K562 (cell line): ENCODE measurements at regions not wholly inside any gene's neighbourhood (a gene's known extent, or its start where the extent isn't known, plus 50 kb on each side); places are given as distances from the start of the nearest gene placed in this dataset.

Experiments used
- ATAC-seq: fragments of 200-7000 bp; cut with Tn5 transposase; 3 replicates; pipeline ENCODE4 v1.9.1; 2020; ENCODE audit warnings: moderate library complexity
- BruUV-seq: library from RNA; stranded (reverse); fragments of 400-500 nt; replicated peaks from 2 replicates; lab custom pipeline; 2021; lab: Mats Ljungman, UMichigan
- CTCF ChIA-PET: fragments of 300-600 bp; formaldehyde crosslinking; extraction: SDS; loops from one replicate; lab custom pipeline; 2021; ENCODE audit warnings: low intra/inter-chr PET ratio; lab: Yijun Ruan, JAX
- POLR2A ChIA-PET: fragments of 300-600, 350-650 bp; sonication (Branson Sonifier 250); formaldehyde crosslinking; extraction: SDS; loops from one replicate; lab custom pipeline; 2021; ENCODE audit warnings: antibody characterized with exemption, inconsistent platforms; lab: Yijun Ruan, JAX
- DNase-seq, 4 experiments: peaks; one replicate each; pipeline versions ENCODE4 v3.0.0 to v3.0.0-alpha.2; 2011 to 2018; ENCODE audit warnings: low spot score in 3 of 4, mixed read lengths in 3 of 4; ENCODE audit errors: extremely low read depth in 1 of 4
- FAIRE-seq: peaks from 2 replicates; lab custom pipeline; 2011; peaks lifted over from hg19 to GRCh38; lab: Jason Lieb, UNC
- H2AFZ ChIP-seq: 2 replicates; pipeline ENCODE4 v1.6.0; 2011; ENCODE audit warnings: low read depth, low read length, control low read depth, inconsistent platforms
- H3K27ac ChIP-seq: fragments of 200-600 bp; 3 replicates; pipeline ENCODE4 v1.8.0; 2011; ENCODE audit warnings: low read depth, mild to moderate bottlenecking, control low read depth, inconsistent platforms, low read length, moderate library complexity, mixed read lengths; ENCODE audit errors: extremely low read depth
- H3K27me3 ChIP-seq, 2 experiments: fragments of 300-600 bp in 1 of 2; 2 replicates in 1 of 2; 3 replicates in 1 of 2; pipeline versions ENCODE4 v1.6.0 to v1.8.0; 2011; ENCODE audit warnings: inconsistent platforms in 2 of 2, low read length in 2 of 2, mild to moderate bottlenecking in 1 of 2, mixed read lengths in 1 of 2, moderate library complexity in 1 of 2; ENCODE audit not compliant: control insufficient read depth in 2 of 2, insufficient read depth in 2 of 2
- H3K36me3 ChIP-seq: fragments of 300-600 bp; 3 replicates; pipeline ENCODE4 v1.8.0; 2011; ENCODE audit warnings: mild to moderate bottlenecking, low read length, inconsistent platforms; ENCODE audit not compliant: control insufficient read depth, insufficient read depth
- H3K4me1 ChIP-seq, 2 experiments: fragments of 200-600 bp in 1 of 2; replicated peaks in 1 of 2; 2 replicates in 1 of 2; 3 replicates in 1 of 2; pipeline versions ENCODE4 v1.5.1 to v1.8.0; 2011; ENCODE audit warnings: inconsistent platforms in 2 of 2, low read length in 2 of 2, mild to moderate bottlenecking in 1 of 2, mixed read lengths in 1 of 2, moderate library complexity in 1 of 2; ENCODE audit not compliant: control insufficient read depth in 2 of 2, insufficient read depth in 2 of 2
- H3K4me2 ChIP-seq: 2 replicates; pipeline ENCODE4 v1.6.1; 2011; ENCODE audit warnings: low read length, control low read depth, inconsistent platforms, mixed read lengths; ENCODE audit not compliant: insufficient read depth
- H3K4me3 ChIP-seq: fragments of 200-600 bp; sonication (generic), shearing (Covaris generic); 2 replicates; pipeline ENCODE4 v1.5.1; 2016; ENCODE audit warnings: control low read depth, inconsistent platforms
- H3K79me2 ChIP-seq: fragments of 200-600 bp; 3 replicates; pipeline ENCODE4 v1.8.0; 2011; ENCODE audit warnings: low read length, inconsistent platforms; ENCODE audit not compliant: control insufficient read depth, insufficient read depth
- H3K9ac ChIP-seq, 2 experiments: 2 replicates each; pipeline versions ENCODE4 v1.6.0 to v1.6.1; 2011; ENCODE audit warnings: low read depth in 2 of 2, low read length in 2 of 2, control low read depth in 1 of 2, inconsistent platforms in 1 of 2, mild to moderate bottlenecking in 1 of 2, mixed read lengths in 1 of 2; ENCODE audit not compliant: insufficient read depth in 1 of 2
- H3K9me1 ChIP-seq: one replicate; pipeline ENCODE4 v1.6.0; 2011; ENCODE audit warnings: inconsistent platforms, mild to moderate bottlenecking, low read length, moderate library complexity; ENCODE audit not compliant: control insufficient read depth, insufficient read depth
- H3K9me3 ChIP-seq: replicated peaks from 2 replicates; pipeline ENCODE4 v1.5.1; 2011; ENCODE audit warnings: low read depth, low read length, inconsistent platforms; ENCODE audit not compliant: control insufficient read depth, insufficient read depth
- H4K20me1 ChIP-seq: replicated peaks from 2 replicates; pipeline ENCODE4 v1.6.1; 2011; ENCODE audit warnings: low read length, inconsistent platforms, mixed read lengths; ENCODE audit not compliant: control insufficient read depth, insufficient read depth
- HOXB6 ChIP-seq: fragments of 250-450 bp; sonication (Bioruptor Pico); IDR thresholded peaks from 2 replicates; pipeline ENCODE4 v1.5.1; 2022; ENCODE audit warnings: mild to moderate bottlenecking, borderline replicate concordance
- NELFE ChIP-seq: IDR thresholded peaks from 2 replicates; pipeline ENCODE4 v1.6.1; 2011; ENCODE audit warnings: mild to moderate bottlenecking; ENCODE audit not compliant: insufficient read depth, insufficient read length
- RFX1 ChIP-seq: fragments of 450-650 bp; IDR thresholded peaks from 2 replicates; pipeline ENCODE4 v1.6.1; 2016; ENCODE audit warnings: mild to moderate bottlenecking, moderate library complexity
- ZBTB8A ChIP-seq: fragments of 450-650 bp; IDR thresholded peaks from 2 replicates; pipeline ENCODE4 v1.6.1; 2018; ENCODE audit warnings: mild to moderate bottlenecking, moderate library complexity; ENCODE audit not compliant: partially characterized antibody
- ZNF146 ChIP-seq: IDR thresholded peaks from one replicate; pipeline ENCODE4 v1.6.1; 2018; ENCODE audit warnings: missing compliant biosample characterization; ENCODE audit not compliant: unreplicated experiment
- WGBS: fragments of 100-300 bp; shearing (Covaris generic); methylation state at CpG from one replicate; pipeline ENCODE4 v1.1.6; 2016; ENCODE audit warnings: low coverage, mixed read lengths; ENCODE audit not compliant: insufficient coverage; ENCODE audit errors: missing lambda C conversion rate; 5-methylcytosine and 5-hydroxymethylcytosine counted together
- in situ Hi-C: fragments of 300-500 bp; cut with MboI; formaldehyde crosslinking; loops from 4 replicates; pipeline ENCODE4 v1.15.0; 2018; ENCODE audit warnings: inconsistent platforms, mixed read lengths
- intact Hi-C: fragments of 100-400 bp; cut with micrococcal nuclease; formaldehyde crosslinking; loops from 2 replicates; pipeline ENCODE4 v1.14.2; 2022
- TF ChIP-seq, protein P1 (sequence below), 2 experiments: fragments of 250-450 bp in 1 of 2; fragments of 450-650 bp in 1 of 2; sonication (Bioruptor Pico) in 1 of 2; IDR thresholded peaks; 2 replicates each; pipeline versions ENCODE4 v1.6.1 to v1.8.0; 2016 to 2021; ENCODE audit warnings: mild to moderate bottlenecking in 2 of 2, moderate library complexity in 2 of 2, missing compliant biosample characterization in 1 of 2, missing genetic modification characterization in 1 of 2
- TF ChIP-seq, protein P2 (sequence below): fragments of 450-650 bp; IDR thresholded peaks from 2 replicates; pipeline ENCODE4 v1.6.1; 2018; ENCODE audit warnings: mild to moderate bottlenecking, low read depth; ENCODE audit not compliant: partially characterized antibody
- TF ChIP-seq, protein P3 (sequence below), 3 experiments: IDR thresholded peaks in 2 of 3; conservative IDR thresholded peaks in 1 of 3; 2 replicates each; pipeline ENCODE4 v1.5.1; 2011 to 2012; ENCODE audit warnings: low read length in 3 of 3, mild to moderate bottlenecking in 3 of 3, control low read depth in 2 of 3, improper control_type of control experiment in 1 of 3, inconsistent platforms in 1 of 3, low read depth in 1 of 3, mixed read lengths in 1 of 3, moderate library complexity in 1 of 3; ENCODE audit not compliant: insufficient read depth in 2 of 3
- TF ChIP-seq, protein P4 (sequence below): IDR thresholded peaks from 2 replicates; pipeline ENCODE4 v1.6.1; 2011; ENCODE audit warnings: borderline replicate concordance, low read depth, mild to moderate bottlenecking, moderate library complexity, low read length; ENCODE audit not compliant: insufficient read depth, poor library complexity, severe bottlenecking

DNA sequence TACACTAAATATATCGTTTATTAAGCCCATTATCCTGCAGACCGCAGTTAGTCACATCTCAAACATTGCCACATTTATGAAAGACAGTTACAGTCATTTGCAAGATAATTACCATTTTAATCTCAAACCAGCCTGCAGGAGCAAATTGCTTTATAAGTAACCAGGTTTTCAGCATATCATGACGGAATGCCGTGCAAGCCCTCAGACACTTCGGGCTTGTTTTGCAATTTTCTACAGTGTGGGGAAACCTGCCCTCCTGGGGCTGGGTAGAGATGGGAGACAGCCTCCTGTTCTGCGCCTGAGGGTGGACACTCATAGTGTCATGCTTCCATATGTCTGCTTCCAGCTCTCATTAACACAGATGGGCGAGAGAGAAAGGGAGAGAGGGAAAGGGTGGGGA, 563.9 kb downstream of the NPHP4 start (continued):
- TF ChIP-seq, protein P1, sequence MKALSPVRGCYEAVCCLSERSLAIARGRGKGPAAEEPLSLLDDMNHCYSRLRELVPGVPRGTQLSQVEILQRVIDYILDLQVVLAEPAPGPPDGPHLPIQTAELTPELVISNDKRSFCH (CRISPR knock-in tag; IDR thresholded peaks at IDR 0.05): no peak
- TF ChIP-seq, protein P1 (tag; IDR thresholded peaks at IDR 0.05): no peak
- TF ChIP-seq, protein P2, sequence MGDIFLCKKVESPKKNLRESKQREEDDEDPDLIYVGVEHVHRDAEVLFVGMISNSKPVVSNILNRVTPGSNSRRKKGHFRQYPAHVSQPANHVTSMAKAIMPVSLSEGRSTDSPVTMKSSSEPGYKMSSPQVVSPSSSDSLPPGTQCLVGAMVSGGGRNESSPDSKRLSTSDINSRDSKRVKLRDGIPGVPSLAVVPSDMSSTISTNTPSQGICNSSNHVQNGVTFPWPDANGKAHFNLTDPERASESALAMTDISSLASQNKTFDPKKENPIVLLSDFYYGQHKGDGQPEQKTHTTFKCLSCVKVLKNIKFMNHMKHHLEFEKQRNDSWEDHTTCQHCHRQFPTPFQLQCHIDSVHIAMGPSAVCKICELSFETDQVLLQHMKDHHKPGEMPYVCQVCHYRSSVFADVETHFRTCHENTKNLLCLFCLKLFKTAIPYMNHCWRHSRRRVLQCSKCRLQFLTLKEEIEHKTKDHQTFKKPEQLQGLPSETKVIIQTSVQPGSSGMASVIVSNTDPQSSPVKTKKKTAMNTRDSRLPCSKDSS: no peak
- no peak for TF ChIP-seq ZNF146 (CRISPR knock-in tag)

DNA sequence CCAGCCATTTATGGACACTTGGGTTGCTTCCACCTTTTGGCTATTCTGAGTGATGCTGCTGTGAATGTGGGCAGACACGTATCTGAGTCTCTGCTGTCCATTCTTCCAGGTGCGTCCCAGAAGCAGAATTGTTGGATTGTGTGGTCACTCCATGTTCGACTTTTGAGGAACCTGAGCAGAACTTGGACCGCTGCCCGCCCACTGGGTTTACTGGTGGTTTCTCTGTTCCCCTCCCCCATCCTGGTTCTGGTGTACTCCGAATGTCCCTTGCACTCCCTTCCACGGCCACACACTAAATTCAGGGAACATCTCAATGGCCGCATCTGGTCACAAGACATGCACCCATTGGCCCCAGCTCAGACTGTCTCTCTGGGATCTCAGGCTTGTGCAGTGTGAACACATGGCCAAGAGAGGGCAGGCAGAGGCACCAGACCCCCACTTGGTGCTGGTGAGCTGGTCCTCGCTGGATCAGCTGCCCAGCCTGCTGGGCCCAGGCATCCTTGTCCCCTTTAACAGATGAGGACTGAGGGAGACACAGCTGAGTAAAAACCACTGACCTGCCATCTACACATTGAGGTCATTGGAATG, 565.1 kb downstream of the NPHP4 start:
- Histone ChIP-seq H3K27ac (no peak overlapping the region), H3K4me2 (no peak overlapping the region)

More for the DNA sequence above, 565.1 kb downstream of the NPHP4 start:
- intact Hi-C loops (no loop called here), in situ Hi-C loops (no loop called here)
- peak; percentile 65 for ATAC-seq
- Histone ChIP-seq H4K20me1 (no peaks in the 10 kb centered on the region), H3K9me3 (no peaks in the 10 kb centered on the region), H3K4me3 (no peak overlapping the region), H3K9me1 (no peaks in the 10 kb centered on the region), H3K36me3 (no peaks in the 10 kb centered on the region), H3K27me3 (peaks cover 12 to 55% of the 10 kb centered on the region in 2 experiments), H2AFZ (no peak overlapping the region), H3K4me1 (no peaks in the 10 kb centered on the region), H3K79me2 (no peaks in the 10 kb centered on the region), H3K9ac (no peak overlapping the region)
- 1% methylated on average over 9 of the region's 9 CpGs for WGBS
- TF ChIP-seq, protein P3, sequence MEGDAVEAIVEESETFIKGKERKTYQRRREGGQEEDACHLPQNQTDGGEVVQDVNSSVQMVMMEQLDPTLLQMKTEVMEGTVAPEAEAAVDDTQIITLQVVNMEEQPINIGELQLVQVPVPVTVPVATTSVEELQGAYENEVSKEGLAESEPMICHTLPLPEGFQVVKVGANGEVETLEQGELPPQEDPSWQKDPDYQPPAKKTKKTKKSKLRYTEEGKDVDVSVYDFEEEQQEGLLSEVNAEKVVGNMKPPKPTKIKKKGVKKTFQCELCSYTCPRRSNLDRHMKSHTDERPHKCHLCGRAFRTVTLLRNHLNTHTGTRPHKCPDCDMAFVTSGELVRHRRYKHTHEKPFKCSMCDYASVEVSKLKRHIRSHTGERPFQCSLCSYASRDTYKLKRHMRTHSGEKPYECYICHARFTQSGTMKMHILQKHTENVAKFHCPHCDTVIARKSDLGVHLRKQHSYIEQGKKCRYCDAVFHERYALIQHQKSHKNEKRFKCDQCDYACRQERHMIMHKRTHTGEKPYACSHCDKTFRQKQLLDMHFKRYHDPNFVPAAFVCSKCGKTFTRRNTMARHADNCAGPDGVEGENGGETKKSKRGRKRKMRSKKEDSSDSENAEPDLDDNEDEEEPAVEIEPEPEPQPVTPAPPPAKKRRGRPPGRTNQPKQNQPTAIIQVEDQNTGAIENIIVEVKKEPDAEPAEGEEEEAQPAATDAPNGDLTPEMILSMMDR (IDR thresholded peaks at IDR 0.05 in 2 of 3, conservative IDR thresholded peaks at IDR 0.05 in 1 of 3; ENCODE audit: insufficient read depth in 2 of 3, low read depth in 1 of 3, low read length in 3 of 3): 0 out of 6 replicates have a peak, but pooled peaks of 1 of the 3 experiments have one; percentile 11
- TF ChIP-seq ZBTB8A: no peak
- no peak for TF ChIP-seq HOXB6 (CRISPR knock-in tag)
- TF ChIP-seq, protein P4, sequence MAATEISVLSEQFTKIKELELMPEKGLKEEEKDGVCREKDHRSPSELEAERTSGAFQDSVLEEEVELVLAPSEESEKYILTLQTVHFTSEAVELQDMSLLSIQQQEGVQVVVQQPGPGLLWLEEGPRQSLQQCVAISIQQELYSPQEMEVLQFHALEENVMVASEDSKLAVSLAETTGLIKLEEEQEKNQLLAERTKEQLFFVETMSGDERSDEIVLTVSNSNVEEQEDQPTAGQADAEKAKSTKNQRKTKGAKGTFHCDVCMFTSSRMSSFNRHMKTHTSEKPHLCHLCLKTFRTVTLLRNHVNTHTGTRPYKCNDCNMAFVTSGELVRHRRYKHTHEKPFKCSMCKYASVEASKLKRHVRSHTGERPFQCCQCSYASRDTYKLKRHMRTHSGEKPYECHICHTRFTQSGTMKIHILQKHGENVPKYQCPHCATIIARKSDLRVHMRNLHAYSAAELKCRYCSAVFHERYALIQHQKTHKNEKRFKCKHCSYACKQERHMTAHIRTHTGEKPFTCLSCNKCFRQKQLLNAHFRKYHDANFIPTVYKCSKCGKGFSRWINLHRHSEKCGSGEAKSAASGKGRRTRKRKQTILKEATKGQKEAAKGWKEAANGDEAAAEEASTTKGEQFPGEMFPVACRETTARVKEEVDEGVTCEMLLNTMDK: no peak
- no peak for TF ChIP-seq NELFE
- no peak for TF ChIP-seq RFX1
- peak in 3 of 4 experiments; percentile 18 to 23 (median 20) for DNase-seq
- CTCF ChIA-PET: no interaction called here
- BruUV-seq: no TSS peak
- POLR2A ChIA-PET: interaction anchor here (0.6 to 1.0 kb wide), 3 partner anchors 23 to 401 kb away, joined by 3 to 4 read pairs (median 3); no protein-coding TSS in a partner anchor
- FAIRE-seq: peak; percentile 19
